ENCODE measurements at regions not wholly inside any gene's neighbourhood (a gene's known extent, or its start where the extent isn't known, plus 50 kb on each side); places are given as distances from the start of the nearest gene placed in this dataset.

- no peak for TF ChIP-seq RARB (CRISPR knock-in tag; IDR thresholded peaks at IDR 0.05)
- no peak for TF ChIP-seq CSDC2 (CRISPR knock-in tag; IDR thresholded peaks at IDR 0.05)
- no peak for TF ChIP-seq ZC3H10 (CRISPR knock-in tag; IDR thresholded peaks at IDR 0.05)
- TF ChIP-seq, protein P1, sequence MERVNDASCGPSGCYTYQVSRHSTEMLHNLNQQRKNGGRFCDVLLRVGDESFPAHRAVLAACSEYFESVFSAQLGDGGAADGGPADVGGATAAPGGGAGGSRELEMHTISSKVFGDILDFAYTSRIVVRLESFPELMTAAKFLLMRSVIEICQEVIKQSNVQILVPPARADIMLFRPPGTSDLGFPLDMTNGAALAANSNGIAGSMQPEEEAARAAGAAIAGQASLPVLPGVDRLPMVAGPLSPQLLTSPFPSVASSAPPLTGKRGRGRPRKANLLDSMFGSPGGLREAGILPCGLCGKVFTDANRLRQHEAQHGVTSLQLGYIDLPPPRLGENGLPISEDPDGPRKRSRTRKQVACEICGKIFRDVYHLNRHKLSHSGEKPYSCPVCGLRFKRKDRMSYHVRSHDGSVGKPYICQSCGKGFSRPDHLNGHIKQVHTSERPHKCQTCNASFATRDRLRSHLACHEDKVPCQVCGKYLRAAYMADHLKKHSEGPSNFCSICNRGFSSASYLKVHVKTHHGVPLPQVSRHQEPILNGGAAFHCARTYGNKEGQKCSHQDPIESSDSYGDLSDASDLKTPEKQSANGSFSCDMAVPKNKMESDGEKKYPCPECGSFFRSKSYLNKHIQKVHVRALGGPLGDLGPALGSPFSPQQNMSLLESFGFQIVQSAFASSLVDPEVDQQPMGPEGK (CRISPR knock-in tag; IDR thresholded peaks at IDR 0.05; ENCODE audit: borderline replicate concordance) = no peak
- TF ChIP-seq TOX (CRISPR knock-in tag; IDR thresholded peaks at IDR 0.05; ENCODE audit: borderline replicate concordance) = no peak
- no peak for TF ChIP-seq ZFP30 (CRISPR knock-in tag; IDR thresholded peaks at IDR 0.05)
- TF ChIP-seq ZFP3 (CRISPR knock-in tag; IDR thresholded peaks at IDR 0.05) = no peak
- no peak for TF ChIP-seq OSR1 (CRISPR knock-in tag; IDR thresholded peaks at IDR 0.05)
Observed at GRCh38 chr1:232547938-232548484, 81.9 kb downstream of the SIPA1L2 start.
